ENCODE measurements at regions not wholly inside any gene's neighbourhood (a gene's known extent, or its start where the extent isn't known, plus 50 kb on each side); places are given as distances from the start of the nearest gene placed in this dataset.
A peak's percentile ranks its signal among the peaks of the same experiment; 100 is the strongest.

DNA sequence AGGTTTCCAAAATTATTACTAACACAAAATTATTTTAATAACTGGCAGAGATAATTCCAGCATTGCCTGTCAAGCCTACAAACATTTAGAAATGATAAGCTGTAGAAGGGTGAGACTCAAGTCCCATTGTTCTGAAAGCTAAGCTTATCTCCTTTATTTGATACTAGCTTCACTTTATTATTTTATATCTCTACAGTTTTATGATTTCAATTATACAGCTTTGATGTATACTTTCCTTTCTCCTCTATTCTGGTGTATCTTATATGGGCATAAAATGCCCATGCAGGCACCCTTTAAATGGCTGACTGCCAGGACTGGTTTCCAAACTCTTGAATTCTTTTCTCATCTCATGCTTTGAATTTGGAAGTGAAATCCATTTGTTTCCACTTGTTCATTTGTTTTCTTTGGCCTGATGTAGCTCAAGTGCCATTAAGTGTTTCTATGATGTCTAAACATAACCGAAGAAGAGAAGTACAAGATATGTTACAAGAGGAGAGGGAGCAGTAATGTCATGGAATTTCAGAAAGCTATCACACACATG lies 372.1 kb upstream of the ARHGEF26 start:
- no peak for DNase-seq
- H3K27ac Mint-ChIP-seq, result no peak overlapping the region
- H3K9me3 Mint-ChIP-seq, result no peaks in the 10 kb centered on the region
- no peaks in the 10 kb centered on the region for H3K4me1 Mint-ChIP-seq
- H3K27me3 Mint-ChIP-seq (ENCODE audit: low read depth in 3 of 3), result peaks cover 0 to 2% (median 0%) of the 10 kb centered on the region in 3 donors
- H3K4me3 Mint-ChIP-seq, result no peak overlapping the region
- H3K36me3 Mint-ChIP-seq, result no peaks in the 10 kb centered on the region

DNA sequence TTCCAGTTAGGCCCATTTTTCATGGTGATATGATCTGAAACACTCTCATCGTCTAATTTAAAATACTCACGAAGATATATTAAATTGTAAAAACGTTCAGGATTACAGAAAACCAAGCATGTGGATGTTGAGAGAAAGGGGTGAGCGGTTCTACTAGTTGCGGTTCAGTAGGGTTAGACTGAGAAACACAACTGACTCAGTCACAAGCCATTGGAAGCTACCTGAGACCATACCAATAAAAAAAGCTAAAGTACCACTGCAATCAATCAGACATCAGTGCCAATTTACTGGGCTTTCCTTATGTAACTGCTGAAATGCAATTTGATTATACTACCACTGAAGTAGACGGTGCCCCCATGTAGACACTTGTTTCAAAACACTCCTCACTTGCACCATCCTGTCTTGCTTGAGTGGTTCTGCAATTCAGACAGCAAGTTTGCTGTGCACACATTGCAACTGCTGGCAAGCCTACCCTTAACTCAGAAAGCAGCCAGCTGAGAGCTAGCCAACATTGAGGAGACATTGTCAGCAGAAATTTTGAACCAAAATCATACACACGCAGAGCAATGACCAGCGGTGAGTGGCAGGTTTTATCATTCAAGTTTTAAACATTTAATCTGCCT lies 368.7 kb upstream of the ARHGEF26 start:
- H3K27me3 Mint-ChIP-seq (ENCODE audit: low read depth in 3 of 3), result peaks cover 0 to 5% (median 0%) of the 10 kb centered on the region in 3 donors

DNA sequence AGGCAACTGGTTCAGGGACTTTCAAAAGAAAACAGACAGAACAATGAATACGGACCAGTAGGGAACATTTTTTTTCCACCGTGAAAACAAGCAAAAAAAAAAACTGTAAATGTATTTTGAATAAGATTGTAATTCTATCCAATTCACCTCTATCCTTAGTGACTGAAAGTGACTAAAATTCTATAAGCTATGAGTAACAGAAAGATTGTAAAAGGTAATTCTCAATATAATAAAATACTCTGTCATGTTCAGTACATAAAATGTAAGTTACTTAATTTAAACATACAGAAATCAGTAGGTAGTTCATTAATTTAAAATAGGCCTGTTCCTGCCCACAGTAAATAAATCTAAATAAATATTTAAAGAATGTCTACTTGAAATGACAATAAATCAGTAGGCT lies 368.2 kb upstream of the ARHGEF26 start:
- Mint-ChIP-seq H3K4me1 (no peaks in the 10 kb centered on the region), H3K9me3 (no peaks in the 10 kb centered on the region), H3K27me3 (ENCODE audit: low read depth in 3 of 3) (peaks cover 0 to 5% (median 0%) of the 10 kb centered on the region in 3 donors), H3K4me3 (no peak overlapping the region), H3K27ac (no peak overlapping the region), H3K36me3 (no peaks in the 10 kb centered on the region)
- no peak for DNase-seq

More for the DNA sequence above, 368.7 kb upstream of the ARHGEF26 start:
- Mint-ChIP-seq H3K9me3 (no peaks in the 10 kb centered on the region), H3K4me1 (no peaks in the 10 kb centered on the region), H3K36me3 (no peaks in the 10 kb centered on the region), H3K4me3 (no peak overlapping the region), H3K27ac (no peak overlapping the region)
- DNase-seq, result no peak

DNA sequence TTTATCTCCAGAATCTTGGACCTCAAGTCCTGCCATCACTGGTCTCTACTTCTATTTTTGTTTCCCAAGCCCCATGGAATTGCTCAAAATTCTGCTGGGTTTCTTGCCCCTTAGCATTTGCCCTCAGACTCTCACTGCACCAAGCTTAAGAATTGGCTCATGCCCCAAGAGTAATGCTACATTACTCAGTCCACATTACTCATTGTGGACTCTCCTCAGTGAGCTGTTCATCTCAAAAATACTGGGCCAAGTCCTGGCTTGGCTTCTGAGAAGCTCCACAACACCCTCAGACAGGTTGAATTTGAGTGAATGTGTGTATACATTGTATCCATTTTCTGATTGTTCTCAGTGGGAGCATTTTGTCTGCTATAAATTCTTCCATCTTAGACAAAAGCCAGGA lies 364.4 kb upstream of the ARHGEF26 start:
- Mint-ChIP-seq H3K27ac (no peak overlapping the region), H3K9me3 (no peaks in the 10 kb centered on the region), H3K36me3 (no peaks in the 10 kb centered on the region), H3K27me3 (ENCODE audit: low read depth in 3 of 3) (peaks cover 0 to 5% (median 2%) of the 10 kb centered on the region in 3 donors), H3K4me1 (no peaks in the 10 kb centered on the region), H3K4me3 (no peak overlapping the region)
- DNase-seq, result no peak

DNA sequence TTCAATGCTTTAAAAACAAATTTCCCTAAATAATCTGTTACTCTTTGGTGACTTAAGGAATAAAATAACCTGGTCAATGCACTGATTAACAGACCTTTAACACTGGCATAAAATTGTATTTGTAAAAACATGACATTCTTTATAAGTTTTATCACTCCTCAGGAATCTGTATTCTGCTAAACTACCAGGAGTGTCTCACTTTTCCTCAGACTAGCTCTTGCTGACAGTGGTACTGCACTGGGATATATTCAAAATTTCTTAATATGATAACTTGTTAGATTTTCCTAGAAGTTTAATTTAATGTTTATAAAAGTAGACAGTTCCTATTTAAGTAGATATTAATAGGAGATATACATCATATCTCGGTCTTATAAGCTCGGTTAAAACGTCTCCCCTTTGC lies 363.4 kb upstream of the ARHGEF26 start:
- H3K4me1 Mint-ChIP-seq, result no peaks in the 10 kb centered on the region
- H3K4me3 Mint-ChIP-seq, result no peak overlapping the region
- no peak for DNase-seq
- no peaks in the 10 kb centered on the region for H3K9me3 Mint-ChIP-seq
- no peaks in the 10 kb centered on the region for H3K36me3 Mint-ChIP-seq
- no peak overlapping the region for H3K27ac Mint-ChIP-seq
- peaks cover 0 to 3% (median 2%) of the 10 kb centered on the region in 3 donors for H3K27me3 Mint-ChIP-seq (ENCODE audit: low read depth in 3 of 3)

DNA sequence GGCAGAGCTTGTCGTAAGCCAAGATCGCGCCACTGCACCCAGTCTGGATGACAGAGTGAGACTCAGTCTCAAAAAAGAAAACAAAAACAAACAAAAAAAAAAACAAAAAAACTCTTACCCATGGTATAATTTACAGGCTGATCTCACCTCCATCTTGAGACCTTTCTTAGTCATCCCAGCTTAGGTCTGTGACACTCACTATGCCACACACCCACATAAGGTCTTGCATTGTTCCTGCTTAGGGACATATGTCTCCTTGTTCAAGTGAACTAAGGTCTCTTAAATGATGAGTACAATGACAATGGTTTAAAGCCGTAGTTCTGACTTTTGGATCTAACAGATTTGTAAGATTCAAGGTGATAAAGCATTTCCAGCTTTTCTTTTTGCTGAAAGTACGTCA lies 360.2 kb upstream of the ARHGEF26 start:
- no peak overlapping the region for H3K27ac Mint-ChIP-seq
- H3K36me3 Mint-ChIP-seq, result no peaks in the 10 kb centered on the region
- H3K4me3 Mint-ChIP-seq, result no peak overlapping the region
- peaks cover 0 to 3% (median 2%) of the 10 kb centered on the region in 3 donors for H3K27me3 Mint-ChIP-seq (ENCODE audit: low read depth in 3 of 3)
- no peaks in the 10 kb centered on the region for H3K9me3 Mint-ChIP-seq
- no peak for DNase-seq
- H3K4me1 Mint-ChIP-seq, result no peaks in the 10 kb centered on the region

DNA sequence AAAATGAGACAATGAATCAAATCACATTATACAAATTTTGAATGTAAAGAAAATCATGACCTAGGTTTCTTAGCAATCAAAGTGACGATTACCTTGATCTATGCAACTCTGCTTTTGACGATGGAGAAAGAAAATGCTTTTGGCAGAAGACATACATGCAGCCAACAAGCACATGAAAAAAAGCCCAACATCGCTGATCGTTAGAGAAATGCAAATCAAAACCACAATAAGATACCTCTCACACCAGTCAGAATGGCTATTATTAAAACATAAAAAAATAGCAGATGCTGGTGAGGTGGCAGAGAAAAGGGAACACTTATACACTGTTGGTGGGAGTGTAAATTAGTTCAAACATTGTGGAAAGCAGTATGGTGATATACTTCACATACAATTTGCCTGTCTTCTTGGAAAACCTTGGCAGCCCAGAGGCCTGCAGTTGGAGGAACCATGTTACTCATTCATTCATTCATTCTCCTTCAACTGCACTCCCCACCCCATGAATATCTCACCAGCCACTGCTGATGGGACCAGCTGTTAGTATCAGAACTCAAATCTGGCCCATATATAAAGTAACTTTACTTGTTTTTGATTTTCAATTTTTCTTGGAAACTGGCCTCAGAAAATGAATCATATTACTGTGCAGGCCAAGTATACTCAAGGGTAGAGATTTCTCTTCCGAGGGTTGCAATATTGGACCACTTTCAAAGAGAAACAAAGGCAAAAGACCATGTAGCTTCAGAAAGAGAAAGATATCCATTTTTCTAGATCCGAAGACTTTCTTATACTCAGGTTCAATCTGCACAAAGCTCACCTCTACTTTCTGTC lies 358.6 kb upstream of the ARHGEF26 start:
- DNase-seq, result no peak
- H3K27me3 Mint-ChIP-seq (ENCODE audit: low read depth in 3 of 3), result peaks cover 0 to 2% (median 0%) of the 10 kb centered on the region in 3 donors
- no peaks in the 10 kb centered on the region for H3K36me3 Mint-ChIP-seq
- no peaks in the 10 kb centered on the region for H3K4me1 Mint-ChIP-seq
- no peak overlapping the region for H3K27ac Mint-ChIP-seq
- no peaks in the 10 kb centered on the region for H3K9me3 Mint-ChIP-seq
- no peak overlapping the region for H3K4me3 Mint-ChIP-seq

DNA sequence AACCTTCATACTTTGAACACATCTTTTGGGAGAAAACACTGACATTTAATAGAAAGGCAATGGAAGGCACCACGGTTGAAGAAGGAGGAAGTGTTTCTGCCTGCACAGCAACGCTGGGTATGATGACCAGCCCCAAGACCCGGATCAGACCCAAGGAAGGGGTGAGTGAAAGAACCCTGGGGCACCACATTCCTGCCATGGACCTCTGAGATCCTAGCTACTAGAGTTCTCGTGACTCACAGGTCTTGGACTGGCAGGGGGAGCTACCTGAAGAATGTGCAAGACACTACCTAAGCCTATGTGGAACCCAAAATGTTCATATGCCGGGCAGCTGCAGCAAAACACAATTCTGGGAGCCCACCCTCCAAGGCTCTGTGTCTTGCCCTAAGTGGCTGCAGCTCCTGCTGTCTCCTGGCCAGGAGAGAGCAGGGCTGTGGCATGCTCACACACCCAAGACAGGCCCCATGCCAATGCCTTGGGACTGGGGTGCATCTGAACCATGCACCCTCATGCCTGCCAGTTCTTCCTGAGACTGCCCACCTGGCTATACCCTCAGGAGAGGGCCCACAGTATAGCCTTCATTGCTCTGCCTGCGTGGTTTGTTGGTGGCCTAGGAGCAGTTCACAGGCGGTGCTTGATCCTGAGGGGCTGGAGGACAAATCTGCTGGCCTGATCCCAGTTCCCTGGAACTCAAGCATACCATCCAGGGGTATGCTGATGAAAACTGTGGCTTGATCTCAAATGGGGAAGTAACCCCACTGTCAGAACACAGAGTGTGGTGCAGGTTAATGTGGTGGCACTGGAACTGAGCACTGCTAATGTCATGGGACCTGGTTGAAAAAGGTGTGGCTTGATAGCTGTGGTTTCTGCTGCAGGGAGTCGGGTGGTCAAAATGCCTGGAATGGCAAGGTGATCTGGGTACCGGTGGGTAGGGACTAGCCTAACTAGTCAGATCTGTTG lies 353.3 kb upstream of the ARHGEF26 start:
- no peak for DNase-seq
- Mint-ChIP-seq H3K27ac (no peak overlapping the region), H3K9me3 (peaks cover 1 to 16% (median 7%) of the 10 kb centered on the region in 6 donors), H3K4me3 (no peak overlapping the region), H3K4me1 (peaks cover 0 to 1% of the 10 kb centered on the region in 2 donors), H3K27me3 (ENCODE audit: low read depth in 3 of 3) (peaks cover 2 to 12% (median 4%) of the 10 kb centered on the region in 3 donors), H3K36me3 (no peaks in the 10 kb centered on the region)

DNA sequence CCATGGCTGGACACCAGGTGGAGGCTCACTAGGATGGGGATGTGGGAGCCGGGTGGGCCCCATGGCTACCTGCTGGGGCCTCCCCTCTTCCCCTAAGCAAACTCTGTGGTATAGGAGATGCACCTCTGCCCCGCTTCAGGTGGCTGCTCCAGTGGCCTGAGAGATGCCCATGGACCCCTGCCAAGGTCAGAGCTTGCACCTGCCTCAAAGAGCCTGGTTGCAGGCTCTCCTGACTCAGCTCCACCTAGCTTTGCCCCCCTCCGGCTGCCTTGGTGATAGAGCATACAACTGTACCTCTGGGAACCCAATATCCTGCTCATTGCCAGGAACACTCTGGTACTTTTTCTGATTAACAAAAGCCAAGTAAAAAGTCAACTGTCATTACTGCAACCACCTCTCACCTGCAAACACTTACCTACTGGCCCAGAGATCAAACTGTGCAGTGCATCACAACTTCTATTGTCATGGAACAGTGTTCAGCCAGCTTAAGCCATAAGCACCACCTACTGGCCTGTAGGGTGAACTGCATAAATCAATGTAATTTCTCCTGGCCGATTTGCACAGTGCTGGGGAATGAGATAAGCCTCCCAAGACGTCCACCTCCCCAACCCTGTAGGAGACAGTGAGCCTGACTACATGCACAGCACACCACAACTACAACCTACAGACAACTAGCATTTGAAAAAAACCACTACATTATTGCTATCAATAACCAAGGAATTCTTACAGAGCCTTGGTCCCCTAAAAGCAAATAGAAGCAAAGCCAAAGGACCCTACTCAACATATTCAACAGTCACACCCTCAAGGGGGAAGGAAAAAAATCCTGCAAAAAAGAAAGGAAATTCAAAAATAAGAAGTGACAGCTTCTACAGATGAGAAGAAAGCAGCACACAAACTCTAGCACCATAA lies 352.4 kb upstream of the ARHGEF26 start:
- H3K4me3 Mint-ChIP-seq, result no peak overlapping the region
- H3K36me3 Mint-ChIP-seq, result no peaks in the 10 kb centered on the region
- peaks cover 0 to 1% of the 10 kb centered on the region in 2 donors for H3K4me1 Mint-ChIP-seq
- H3K27me3 Mint-ChIP-seq (ENCODE audit: low read depth in 3 of 3), result peaks cover 2 to 12% (median 4%) of the 10 kb centered on the region in 3 donors
- DNase-seq, result peak; percentile 44 to 60 (median 54)
- H3K27ac Mint-ChIP-seq, result no peak overlapping the region
- H3K9me3 Mint-ChIP-seq, result peaks cover 1 to 16% (median 7%) of the 10 kb centered on the region in 6 donors

DNA sequence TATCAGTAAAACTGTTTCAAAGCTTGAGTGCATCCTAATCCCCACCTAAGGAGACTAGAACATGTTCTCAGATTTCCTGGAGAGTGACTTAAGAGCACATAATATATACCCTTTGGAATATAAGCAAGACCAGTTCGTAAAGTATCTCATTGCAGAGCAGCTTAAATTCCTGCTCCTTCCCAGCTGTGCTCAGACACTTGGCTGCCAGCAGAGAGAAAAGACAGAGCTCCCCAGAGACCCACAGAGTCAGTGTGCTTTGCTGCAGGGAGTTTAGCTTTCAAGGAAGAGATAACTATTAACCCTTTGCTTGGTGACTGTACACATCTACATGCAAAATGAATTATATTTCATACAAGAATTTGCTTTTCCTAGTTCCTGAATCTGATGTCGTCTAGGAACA lies 338.1 kb upstream of the ARHGEF26 start:
- no peaks in the 10 kb centered on the region for H3K36me3 Mint-ChIP-seq
- H3K27me3 Mint-ChIP-seq (ENCODE audit: low read depth in 3 of 3), result peaks cover 0 to 5% (median 0%) of the 10 kb centered on the region in 3 donors
- H3K4me1 Mint-ChIP-seq, result no peaks in the 10 kb centered on the region
- H3K27ac Mint-ChIP-seq, result no peak overlapping the region
- no peaks in the 10 kb centered on the region for H3K9me3 Mint-ChIP-seq
- no peak for DNase-seq
- no peak overlapping the region for H3K4me3 Mint-ChIP-seq

DNA sequence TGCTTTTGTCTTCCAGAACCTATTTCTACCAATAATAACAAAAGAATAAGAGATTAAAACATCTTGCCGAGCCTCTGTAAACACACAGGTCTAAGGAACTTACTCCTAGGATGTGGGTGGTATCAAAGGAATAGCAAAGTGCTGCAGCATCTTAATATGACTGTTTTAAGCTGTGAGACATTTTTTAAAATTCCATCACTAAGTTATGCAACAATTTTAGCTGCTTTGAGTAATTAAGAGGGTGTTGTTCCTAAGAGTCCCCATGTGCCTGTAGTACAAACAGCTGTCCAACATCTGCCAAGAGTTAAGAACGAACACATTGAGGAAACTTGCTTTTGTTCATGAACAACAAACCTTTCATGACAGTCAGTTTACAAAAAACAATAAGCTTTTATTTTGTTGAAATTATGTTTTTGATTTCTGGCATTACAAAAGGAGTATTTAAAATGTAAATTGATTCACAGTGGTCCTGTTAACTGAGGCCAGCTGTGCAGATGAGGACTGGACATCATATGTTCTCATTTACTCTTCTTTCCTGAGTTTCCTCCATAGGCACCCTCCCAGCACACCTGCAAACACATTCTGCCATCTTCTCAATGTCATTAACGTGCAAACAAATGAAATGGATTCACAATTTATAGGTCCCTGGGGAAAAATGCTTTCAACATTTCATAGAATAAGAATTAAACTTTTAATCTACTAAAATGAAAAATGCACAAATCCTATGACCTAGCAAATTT lies 337.3 kb upstream of the ARHGEF26 start:
- Mint-ChIP-seq H3K4me3 (no peak overlapping the region), H3K36me3 (no peaks in the 10 kb centered on the region), H3K9me3 (no peaks in the 10 kb centered on the region), H3K27me3 (ENCODE audit: low read depth in 3 of 3) (peaks cover 0 to 6% (median 0%) of the 10 kb centered on the region in 3 donors), H3K4me1 (no peaks in the 10 kb centered on the region), H3K27ac (no peak overlapping the region)
- DNase-seq, result no peak

DNA sequence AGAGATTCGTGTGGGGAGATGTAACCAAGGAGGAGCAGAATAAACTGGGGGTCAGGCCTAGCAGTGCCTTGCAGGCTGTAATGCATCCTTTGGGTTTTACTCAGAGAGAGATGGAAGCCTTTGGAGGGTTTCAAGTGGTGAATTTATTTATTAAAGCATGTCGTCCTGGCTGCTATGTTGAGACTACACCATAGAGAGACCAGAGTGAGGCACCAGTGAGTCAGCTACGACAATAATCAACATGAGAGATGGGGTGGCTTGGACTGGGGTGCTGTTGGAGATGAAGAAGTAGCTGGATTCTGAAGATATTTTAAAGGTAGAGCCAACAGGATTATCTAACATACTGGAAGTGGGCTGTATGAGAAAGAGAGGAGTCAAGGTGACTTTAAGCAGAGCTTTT lies 335.3 kb upstream of the ARHGEF26 start:
- no peak overlapping the region for H3K4me3 Mint-ChIP-seq
- no peak overlapping the region for H3K27ac Mint-ChIP-seq
- no peaks in the 10 kb centered on the region for H3K36me3 Mint-ChIP-seq
- H3K9me3 Mint-ChIP-seq, result no peaks in the 10 kb centered on the region
- DNase-seq, result no peak
- peaks cover 0 to 8% (median 0%) of the 10 kb centered on the region in 3 donors for H3K27me3 Mint-ChIP-seq (ENCODE audit: low read depth in 3 of 3)
- no peaks in the 10 kb centered on the region for H3K4me1 Mint-ChIP-seq

Data from immature natural killer cell (primary cell).